OCI-LY3 (cell line): ENCODE measurements at regions not wholly inside any gene's neighbourhood (a gene's known extent, or its start where the extent isn't known, plus 50 kb on each side); places are given as distances from the start of the nearest gene placed in this dataset.

ENCODE experiments used
- H2AFZ ChIP-seq: fragments of 200-600, 300-600 bp; shearing (Covaris generic); 2 replicates; pipeline ENCODE4 v1.6.0; 2014; ENCODE audit warnings: antibody characterized with exemption, low read depth, low read length
- H3K27ac ChIP-seq: fragments of 200-600, 300-600 bp; sonication (generic); 2 replicates; pipeline ENCODE4 v1.5.1; 2014; ENCODE audit warnings: mild to moderate bottlenecking, low read length, moderate library complexity, mixed read lengths
- H3K27me3 ChIP-seq: fragments of 200-600, 300-600 bp; sonication (generic); 2 replicates; pipeline ENCODE4 v1.6.1; 2014; ENCODE audit warnings: low read depth, low read length, mixed read lengths
- H3K36me3 ChIP-seq: fragments of 200-600, 300-600 bp; sonication (generic); replicated peaks from 2 replicates; pipeline ENCODE3; 2014; ENCODE audit warnings: low read depth, low read length, mixed read lengths
- H3K4me1 ChIP-seq: fragments of 300-600, 200-600 bp; sonication (generic); 2 replicates; pipeline ENCODE4 v1.6.1; 2014; ENCODE audit warnings: low read length, mixed read lengths
- H3K4me2 ChIP-seq: fragments of 200-600, 300-600 bp; sonication (generic); 2 replicates; pipeline ENCODE4 v1.6.1; 2014; ENCODE audit warnings: low read length, mixed read lengths
- H3K4me3 ChIP-seq: fragments of 300-600, 200-600 bp; sonication (generic); 2 replicates; pipeline ENCODE4 v1.5.1; 2014; ENCODE audit warnings: antibody characterized with exemption, mild to moderate bottlenecking, low read length, moderate library complexity
- H3K79me2 ChIP-seq: fragments of 300-600, 200-600 bp; shearing (Covaris generic); 2 replicates; pipeline ENCODE4 v1.6.1; 2014; ENCODE audit warnings: mild to moderate bottlenecking, low read length, mixed read lengths
- H3K9ac ChIP-seq: fragments of 300-600, 200-600 bp; shearing (Covaris generic); 2 replicates; pipeline ENCODE4 v1.6.0; 2014; ENCODE audit warnings: mild to moderate bottlenecking, low read length, moderate library complexity
- H3K9me3 ChIP-seq: fragments of 200-600, 300-600 bp; shearing (Covaris generic); 2 replicates; pipeline ENCODE4 v1.6.1; 2014; ENCODE audit warnings: low read length, mixed read lengths; ENCODE audit not compliant: insufficient read depth
- H4K20me1 ChIP-seq: fragments of 200-600, 300-600 bp; sonication (generic); 2 replicates; pipeline ENCODE4 v1.6.1; 2016; ENCODE audit warnings: low read length, mixed read lengths; ENCODE audit not compliant: insufficient read depth
- CTCF ChIP-seq: fragments of 200-600, 300-600 bp; sonication (generic); IDR thresholded peaks from 2 replicates; pipeline ENCODE4 v1.5.1; 2014; ENCODE audit warnings: antibody characterized with exemption, low read length, low read depth
- EZH2phosphoT487 ChIP-seq: fragments of 200-600 bp; shearing (Covaris generic); IDR thresholded peaks from 2 replicates; pipeline ENCODE4 v1.6.1; 2018; ENCODE audit warnings: antibody characterized with exemption, mixed run types, low read depth

- no peaks in the 10 kb centered on the region for H3K79me2 ChIP-seq
- H3K27me3 ChIP-seq = no peaks in the 10 kb centered on the region
- H3K36me3 ChIP-seq = no peaks in the 10 kb centered on the region
- no peak for TF ChIP-seq CTCF
- TF ChIP-seq EZH2phosphoT487 = no peak
- H3K9me3 ChIP-seq = no peaks in the 10 kb centered on the region
- H3K4me3 ChIP-seq = no peak overlapping the region
- H4K20me1 ChIP-seq = no peaks in the 10 kb centered on the region
- H3K4me1 ChIP-seq = no peaks in the 10 kb centered on the region
- H3K4me2 ChIP-seq = no peak overlapping the region
- H2AFZ ChIP-seq = no peak overlapping the region
- no peak overlapping the region for H3K27ac ChIP-seq
- H3K9ac ChIP-seq = no peak overlapping the region
These were observed 329.6 kb upstream of the RGMB start for GRCh38 chr5:98443881-98444280.

GRCh38 chr5:98453296-98453695, 320.2 kb upstream of the RGMB start:
- no peak overlapping the region for H2AFZ ChIP-seq
- H4K20me1 ChIP-seq = no peaks in the 10 kb centered on the region
- no peaks in the 10 kb centered on the region for H3K9me3 ChIP-seq
- no peak overlapping the region for H3K4me2 ChIP-seq
- H3K9ac ChIP-seq = no peak overlapping the region
- H3K4me3 ChIP-seq = no peak overlapping the region
- no peaks in the 10 kb centered on the region for H3K27me3 ChIP-seq
- no peak overlapping the region for H3K27ac ChIP-seq
- H3K79me2 ChIP-seq = no peaks in the 10 kb centered on the region
- H3K4me1 ChIP-seq = no peaks in the 10 kb centered on the region
- TF ChIP-seq CTCF (no peak), EZH2phosphoT487 (no peak)
- H3K36me3 ChIP-seq = no peaks in the 10 kb centered on the region

GRCh38 chr5:98454407-98454806, 319.1 kb upstream of the RGMB start:
- Histone ChIP-seq H3K36me3 (no peaks in the 10 kb centered on the region), H3K4me3 (no peak overlapping the region), H3K4me1 (no peaks in the 10 kb centered on the region)

GRCh38 chr5:98454904-98455303, 318.6 kb upstream of the RGMB start:
- H3K9ac ChIP-seq = no peak overlapping the region
- no peak overlapping the region for H3K4me2 ChIP-seq
- no peak overlapping the region for H3K27ac ChIP-seq
- no peaks in the 10 kb centered on the region for H3K36me3 ChIP-seq
- H3K27me3 ChIP-seq = no peaks in the 10 kb centered on the region
- no peaks in the 10 kb centered on the region for H3K9me3 ChIP-seq
- no peak overlapping the region for H3K4me3 ChIP-seq
- H3K79me2 ChIP-seq = no peaks in the 10 kb centered on the region
- TF ChIP-seq EZH2phosphoT487 (no peak), CTCF (peak; percentile 18; the same call in 1 of the 2 replicates)
- H2AFZ ChIP-seq = no peak overlapping the region
- no peaks in the 10 kb centered on the region for H4K20me1 ChIP-seq
- H3K4me1 ChIP-seq = no peaks in the 10 kb centered on the region

More at GRCh38 chr5:98454407-98454806, 319.1 kb upstream of the RGMB start:
- Histone ChIP-seq H3K9ac (no peak overlapping the region), H3K27me3 (no peaks in the 10 kb centered on the region), H3K27ac (no peak overlapping the region), H3K79me2 (no peaks in the 10 kb centered on the region), H3K4me2 (no peak overlapping the region), H4K20me1 (no peaks in the 10 kb centered on the region), H3K9me3 (no peaks in the 10 kb centered on the region), H2AFZ (no peak overlapping the region)
- TF ChIP-seq EZH2phosphoT487 = no peak
- no peak for TF ChIP-seq CTCF
